H1 (cell line): ENCODE measurements at regions not wholly inside any gene's neighbourhood (a gene's known extent, or its start where the extent isn't known, plus 50 kb on each side); places are given as distances from the start of the nearest gene placed in this dataset.

Source experiments
- BRCA1 ChIP-seq: IDR thresholded peaks from 2 replicates; pipeline ENCODE4 v1.6.1; 2012; ENCODE audit warnings: low read depth, low read length, improper control_type of control experiment
- CHD7 ChIP-seq: fragments of 300-600 bp; sonication (generic); IDR thresholded peaks from 2 replicates; pipeline ENCODE4 v1.7.1; 2012; ENCODE audit warnings: low read length, moderate library complexity, mild to moderate bottlenecking, inconsistent platforms; ENCODE audit not compliant: insufficient replicate concordance
- EP300 ChIP-seq, 2 experiments: IDR thresholded peaks; 1 replicate in 1 of 2; 2 replicates in 1 of 2; pipeline ENCODE4 v1.6.1; 2011 to 2012; ENCODE audit warnings: low read depth in 2 of 2, low read length in 2 of 2, mild to moderate bottlenecking in 2 of 2, borderline replicate concordance in 1 of 2, inconsistent platforms in 1 of 2, moderate library complexity in 1 of 2
- EZH2 ChIP-seq: fragments of 200-600 bp; sonication (generic); IDR thresholded peaks from 2 replicates; pipeline ENCODE4 v1.7.1; 2012; ENCODE audit warnings: low read depth, mild to moderate bottlenecking, moderate library complexity, low read length, inconsistent platforms; ENCODE audit not compliant: severe bottlenecking
- FOSL1 ChIP-seq: IDR thresholded peaks from 2 replicates; pipeline ENCODE4 v1.6.1; 2011; ENCODE audit warnings: mild to moderate bottlenecking, low read depth, low read length, moderate library complexity; ENCODE audit not compliant: insufficient read depth
- HDAC2 ChIP-seq, 2 experiments: fragments of 300-600 bp in 1 of 2; sonication (generic) in 1 of 2; IDR thresholded peaks; 2 replicates each; pipeline ENCODE4 v1.6.1; 2011 to 2012; ENCODE audit warnings: low read depth in 2 of 2, low read length in 2 of 2, mild to moderate bottlenecking in 2 of 2, moderate library complexity in 2 of 2, borderline replicate concordance in 1 of 2, inconsistent platforms in 1 of 2
- JUND ChIP-seq: IDR thresholded peaks from 2 replicates; pipeline ENCODE4 v1.6.1; 2011; ENCODE audit warnings: mild to moderate bottlenecking, improper control_type of control experiment, low read length
- RXRA ChIP-seq: IDR thresholded peaks from 2 replicates; pipeline ENCODE4 v1.6.1; 2011; ENCODE audit warnings: low read depth, mild to moderate bottlenecking, low read length, moderate library complexity; ENCODE audit not compliant: insufficient read depth
- SP1 ChIP-seq: IDR thresholded peaks from 2 replicates; pipeline ENCODE4 v1.6.1; 2011; ENCODE audit warnings: low read depth, low read length
- SUZ12 ChIP-seq: fragments of 200-600 bp; sonication (generic); IDR thresholded peaks from 2 replicates; pipeline ENCODE4 v1.6.1; 2012; ENCODE audit warnings: mild to moderate bottlenecking, inconsistent platforms, low read length, moderate library complexity, mixed read lengths

- TF ChIP-seq CHD7 (no peak), SP1 (no peak), EP300 (IDR thresholded peaks at IDR 0.05; ENCODE audit: borderline replicate concordance in 1 of 2, low read depth in 2 of 2, low read length in 2 of 2) (no peak), JUND (no peak), SUZ12 (no peak), FOSL1 (no peak), RXRA (no peak), BRCA1 (no peak), EZH2 (no peak), HDAC2 (IDR thresholded peaks at IDR 0.05; ENCODE audit: borderline replicate concordance in 1 of 2, low read depth in 2 of 2, low read length in 2 of 2) (no peak)
Measured at GRCh38 chr5:168224085-168224484, 67.4 kb upstream of the WWC1 start (continued).
